ENCODE measurements at regions not wholly inside any gene's neighbourhood (a gene's known extent, or its start where the extent isn't known, plus 50 kb on each side); places are given as distances from the start of the nearest gene placed in this dataset.
"Not testable (repeated sequence)": the region's sequence is repeated elsewhere in the genome, so short reads cannot be mapped to it uniquely, and the experiment has no call there.

- intact Hi-C loops (cut with micrococcal nuclease), result no loop called here
These were observed 285.4 kb upstream of the ZNF804A start for GRCh38 chr2:184312970-184313369.

GRCh38 chr2:184314829-184315228 lies 283.5 kb upstream of the ZNF804A start:
- intact Hi-C loops (cut with micrococcal nuclease), result no loop called here

- intact Hi-C loops (cut with micrococcal nuclease), result no loop called here
These were observed 281.4 kb upstream of the ZNF804A start for GRCh38 chr2:184316921-184317320.

- intact Hi-C loops (cut with micrococcal nuclease), result no loop called here
These were observed 275.7 kb upstream of the ZNF804A start for GRCh38 chr2:184322615-184323014.

- intact Hi-C loops (cut with micrococcal nuclease), result no loop called here
These were observed 272.3 kb upstream of the ZNF804A start for GRCh38 chr2:184326066-184326465.

GRCh38 chr2:184327805-184328204 lies 270.5 kb upstream of the ZNF804A start:
- intact Hi-C loops (cut with micrococcal nuclease), result not testable (repeated sequence)

- intact Hi-C loops (cut with micrococcal nuclease), result not testable (repeated sequence)
These were observed 267.8 kb upstream of the ZNF804A start for GRCh38 chr2:184330561-184330960.

- intact Hi-C loops (cut with micrococcal nuclease), result loop anchor here (2.0 kb wide), 1 partner anchor 18 kb away; no protein-coding TSS in a partner anchor
These were observed 261.6 kb upstream of the ZNF804A start for GRCh38 chr2:184336688-184337087.

GRCh38 chr2:184338771-184339170 lies 259.6 kb upstream of the ZNF804A start:
- intact Hi-C loops (cut with micrococcal nuclease), result no loop called here

GRCh38 chr2:184339966-184340365 lies 258.4 kb upstream of the ZNF804A start:
- intact Hi-C loops (cut with micrococcal nuclease), result no loop called here

GRCh38 chr2:184346338-184346862 lies 251.9 kb upstream of the ZNF804A start:
- intact Hi-C loops (cut with micrococcal nuclease), result no loop called here

- intact Hi-C loops (cut with micrococcal nuclease), result no loop called here
These were observed 247.2 kb upstream of the ZNF804A start for GRCh38 chr2:184351126-184351525.

- intact Hi-C loops (cut with micrococcal nuclease), result no loop called here
These were observed 241.3 kb upstream of the ZNF804A start for GRCh38 chr2:184357033-184357432.

GRCh38 chr2:184359379-184359778 lies 238.9 kb upstream of the ZNF804A start:
- intact Hi-C loops (cut with micrococcal nuclease), result no loop called here

- intact Hi-C loops (cut with micrococcal nuclease), result no loop called here
These were observed 235.1 kb upstream of the ZNF804A start for GRCh38 chr2:184363213-184363612.

GRCh38 chr2:184367211-184367610 lies 231.1 kb upstream of the ZNF804A start:
- intact Hi-C loops (cut with micrococcal nuclease), result no loop called here

- intact Hi-C loops (cut with micrococcal nuclease), result no loop called here
These were observed 229.0 kb upstream of the ZNF804A start for GRCh38 chr2:184369307-184369706.

GRCh38 chr2:184370954-184371353 lies 227.4 kb upstream of the ZNF804A start:
- intact Hi-C loops (cut with micrococcal nuclease), result no loop called here

- intact Hi-C loops (cut with micrococcal nuclease), result no loop called here
These were observed 226.7 kb upstream of the ZNF804A start for GRCh38 chr2:184371641-184372040.

GRCh38 chr2:184372484-184372883 lies 225.8 kb upstream of the ZNF804A start:
- intact Hi-C loops (cut with micrococcal nuclease), result no loop called here

- intact Hi-C loops (cut with micrococcal nuclease), result no loop called here
These were observed 203.7 kb upstream of the ZNF804A start for GRCh38 chr2:184394642-184395041.

- intact Hi-C loops (cut with micrococcal nuclease), result no loop called here
These were observed 195.9 kb upstream of the ZNF804A start for GRCh38 chr2:184402381-184402780.

GRCh38 chr2:184407041-184407630 lies 191.2 kb upstream of the ZNF804A start:
- intact Hi-C loops (cut with micrococcal nuclease), result not testable (repeated sequence)

GRCh38 chr2:184410160-184410559 lies 188.2 kb upstream of the ZNF804A start:
- intact Hi-C loops (cut with micrococcal nuclease), result no loop called here
